Esophagus squamous epithelium (tissue), 5 donors: ENCODE measurements at regions not wholly inside any gene's neighbourhood (a gene's known extent, or its start where the extent isn't known, plus 50 kb on each side); places are given as distances from the start of the nearest gene placed in this dataset.

Experiments
- DNase-seq: peaks from one replicate; lab custom pipeline; 2025; lab: John Stamatoyannopoulos, UW
- H3K27ac ChIP-seq, 4 donors: fragments of 200-600 bp; sonication (generic); one replicate each; pipeline ENCODE4 v1.5.1; 2016 to 2019; ENCODE audit warnings: mild to moderate bottlenecking in 1 of 4
- H3K27me3 ChIP-seq, 4 donors: fragments of 200-600 bp; sonication (generic); 1 replicate in 3 of 4; 2 replicates in 1 of 4; pipeline versions ENCODE4 v1.5.1 to v1.6.0; 2017 to 2021; ENCODE audit warnings: antibody characterized with exemption in 1 of 4
- H3K36me3 ChIP-seq, 3 donors: fragments of 200-600 bp; sonication (generic); one replicate each; pipeline ENCODE4 v1.5.1; 2016 to 2019
- H3K4me1 ChIP-seq, 3 donors: fragments of 200-600 bp; sonication (generic); one replicate each; pipeline ENCODE4 v1.5.1; 2017 to 2019
- H3K4me3 ChIP-seq, 4 donors: fragments of 200-600 bp; sonication (generic); 1 replicate in 3 of 4; 2 replicates in 1 of 4; pipeline ENCODE4 v1.5.1; 2016 to 2019; ENCODE audit warnings: mild to moderate bottlenecking in 2 of 4, moderate library complexity in 1 of 4
- H3K9me3 ChIP-seq, 3 donors: fragments of 200-600 bp; sonication (generic); one replicate each; pipeline ENCODE4 v1.5.1; 2016 to 2019
- POLR2A ChIP-seq, 4 donors: fragments of 450-650 bp; IDR thresholded peaks; one replicate each; pipeline ENCODE4 v1.6.1; 2017; ENCODE audit warnings: antibody characterized with exemption in 4 of 4, mild to moderate bottlenecking in 4 of 4, moderate library complexity in 3 of 4
- WGBS, 2 donors: methylation state at CpG; one replicate each; pipeline ENCODE4 v1.1.5; 2018; 5-methylcytosine and 5-hydroxymethylcytosine counted together
- intact Hi-C: fragments of 100-400 bp; cut with DNase I; formaldehyde crosslinking; loops from one replicate; pipeline ENCODE4 v1.15.0; 2022
- TF ChIP-seq, protein P1 (sequence below), 6 experiments: fragments of 450-650 bp in 4 of 6; fragments of 200-600 bp in 2 of 6; sonication (generic) in 2 of 6; IDR thresholded peaks; one replicate each; pipeline ENCODE4 v1.5.1; 2016 to 2019; ENCODE audit warnings: antibody characterized with exemption in 6 of 6, mild to moderate bottlenecking in 4 of 6, moderate library complexity in 4 of 6
- donor health status: DM: yes; HTN: yes; CAD: no.

DNA sequence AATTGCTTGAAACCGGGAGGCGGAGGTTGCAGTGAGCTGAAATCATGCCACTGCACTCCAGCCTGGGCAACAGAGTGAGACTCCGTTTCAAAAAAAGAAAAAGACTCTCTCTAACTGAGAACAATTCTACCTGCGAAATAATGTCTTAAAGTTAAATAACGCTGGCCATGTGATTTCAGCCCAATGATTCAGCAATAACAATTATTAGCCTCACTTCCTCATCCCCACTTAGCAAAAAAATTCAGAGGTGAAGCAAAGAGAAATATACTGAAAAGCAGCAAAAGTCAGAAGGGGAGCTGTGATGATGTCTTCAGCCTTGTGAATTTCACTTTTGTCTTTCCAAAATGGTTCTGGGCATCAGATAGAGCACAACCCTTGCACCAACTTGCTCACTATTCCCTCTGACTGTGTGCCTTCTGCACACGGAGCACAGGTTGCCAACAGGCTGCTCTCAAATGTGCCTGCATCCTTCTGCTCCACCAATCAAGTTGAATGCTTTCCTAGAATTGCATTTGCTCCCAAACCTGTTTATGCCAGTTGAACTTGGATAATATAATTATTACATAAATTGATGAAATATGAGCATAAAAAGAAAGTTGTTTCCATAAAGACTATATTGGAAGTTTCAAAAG, 79.8 kb upstream of the IPO9 start:
- intact Hi-C loops = no loop called here
- Histone ChIP-seq H3K9me3 (no peaks in the 10 kb centered on the region), H3K27me3 (no peaks in the 10 kb centered on the region), H3K4me1 (peaks cover 0 to 92% (median 35%) of the 10 kb centered on the region in 3 donors), H3K36me3 (peaks cover 0 to 5% (median 0%) of the 10 kb centered on the region in 3 donors), H3K4me3 (no peak overlapping the region), H3K27ac (no peak overlapping the region)
- 71 to 79% methylated on average over 5 to 6 of the region's 6 CpGs for WGBS, 2 donors
- TF ChIP-seq POLR2A (IDR thresholded peaks at IDR 0.05) = no peak
- TF ChIP-seq, protein P1, sequence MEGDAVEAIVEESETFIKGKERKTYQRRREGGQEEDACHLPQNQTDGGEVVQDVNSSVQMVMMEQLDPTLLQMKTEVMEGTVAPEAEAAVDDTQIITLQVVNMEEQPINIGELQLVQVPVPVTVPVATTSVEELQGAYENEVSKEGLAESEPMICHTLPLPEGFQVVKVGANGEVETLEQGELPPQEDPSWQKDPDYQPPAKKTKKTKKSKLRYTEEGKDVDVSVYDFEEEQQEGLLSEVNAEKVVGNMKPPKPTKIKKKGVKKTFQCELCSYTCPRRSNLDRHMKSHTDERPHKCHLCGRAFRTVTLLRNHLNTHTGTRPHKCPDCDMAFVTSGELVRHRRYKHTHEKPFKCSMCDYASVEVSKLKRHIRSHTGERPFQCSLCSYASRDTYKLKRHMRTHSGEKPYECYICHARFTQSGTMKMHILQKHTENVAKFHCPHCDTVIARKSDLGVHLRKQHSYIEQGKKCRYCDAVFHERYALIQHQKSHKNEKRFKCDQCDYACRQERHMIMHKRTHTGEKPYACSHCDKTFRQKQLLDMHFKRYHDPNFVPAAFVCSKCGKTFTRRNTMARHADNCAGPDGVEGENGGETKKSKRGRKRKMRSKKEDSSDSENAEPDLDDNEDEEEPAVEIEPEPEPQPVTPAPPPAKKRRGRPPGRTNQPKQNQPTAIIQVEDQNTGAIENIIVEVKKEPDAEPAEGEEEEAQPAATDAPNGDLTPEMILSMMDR (IDR thresholded peaks at IDR 0.05) = no peak
- DNase-seq = no peak

DNA sequence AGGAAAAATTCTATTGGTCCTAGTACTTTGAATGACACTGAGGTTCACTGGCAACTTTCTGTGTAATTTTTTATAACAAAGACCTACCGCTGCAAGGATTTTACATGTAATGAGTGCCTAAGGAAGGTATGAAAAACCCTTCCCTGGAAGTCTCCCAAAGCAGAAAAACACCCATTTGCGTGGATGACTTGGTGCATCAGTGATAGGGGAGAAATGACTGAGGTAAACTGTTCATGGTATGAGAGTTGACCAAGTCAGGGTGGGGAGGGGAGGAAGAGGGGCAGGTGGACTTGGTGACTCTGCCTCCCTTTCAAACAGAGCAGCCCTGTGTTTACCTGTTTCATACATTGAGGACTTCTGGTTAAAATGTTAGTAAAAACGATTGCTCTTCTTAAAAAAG, 78.8 kb upstream of the IPO9 start:
- no peak overlapping the region for H3K4me3 ChIP-seq

DNA sequence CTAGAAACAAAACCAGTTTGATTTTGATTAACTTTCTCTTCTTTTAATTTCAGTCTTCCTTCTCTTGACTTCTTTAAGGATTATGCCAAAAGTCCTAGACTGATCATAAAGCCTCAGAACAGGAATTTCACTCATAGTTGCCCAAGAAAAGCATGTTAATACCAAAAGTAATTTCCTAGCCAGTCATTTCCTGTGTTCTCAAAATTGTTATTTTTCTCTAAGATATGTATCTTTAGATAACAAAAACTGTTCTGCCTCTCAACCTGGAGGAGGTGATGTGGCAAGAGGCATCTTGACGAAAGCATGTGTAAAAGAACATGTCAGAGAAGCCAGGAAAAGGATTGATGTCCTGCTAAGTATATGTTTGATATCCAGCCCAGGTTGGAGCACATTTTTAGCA, 78.0 kb upstream of the IPO9 start:
- WGBS, 2 donors = 32 to 35% methylated on average over 1 of the region's 1 CpG
- Histone ChIP-seq H3K9me3 (no peaks in the 10 kb centered on the region), H3K27me3 (no peaks in the 10 kb centered on the region), H3K36me3 (no peaks in the 10 kb centered on the region), H3K4me3 (no peak overlapping the region), H3K27ac (peak overlapping the region in 2 of 4 donors; percentile 12 to 31), H3K4me1 (peaks cover 0 to 80% (median 31%) of the 10 kb centered on the region in 3 donors)
- no peak for DNase-seq
- TF ChIP-seq POLR2A (IDR thresholded peaks at IDR 0.05) = no peak
- TF ChIP-seq, protein P1 (IDR thresholded peaks at IDR 0.05) = no peak
- intact Hi-C loops = no loop called here

More for the DNA sequence above, 78.8 kb upstream of the IPO9 start:
- Histone ChIP-seq H3K27ac (peak overlapping the region in 2 of 4 donors; percentile 23 to 31), H3K27me3 (no peaks in the 10 kb centered on the region), H3K36me3 (no peaks in the 10 kb centered on the region), H3K4me1 (peaks cover 0 to 88% (median 31%) of the 10 kb centered on the region in 3 donors), H3K9me3 (no peaks in the 10 kb centered on the region)
- DNase-seq = no peak
- WGBS, 2 donors = 33 to 36% methylated on average over 3 of the region's 3 CpGs
- no peak for TF ChIP-seq POLR2A (IDR thresholded peaks at IDR 0.05)
- TF ChIP-seq, protein P1 (IDR thresholded peaks at IDR 0.05) = no peak
- intact Hi-C loops = no loop called here

DNA sequence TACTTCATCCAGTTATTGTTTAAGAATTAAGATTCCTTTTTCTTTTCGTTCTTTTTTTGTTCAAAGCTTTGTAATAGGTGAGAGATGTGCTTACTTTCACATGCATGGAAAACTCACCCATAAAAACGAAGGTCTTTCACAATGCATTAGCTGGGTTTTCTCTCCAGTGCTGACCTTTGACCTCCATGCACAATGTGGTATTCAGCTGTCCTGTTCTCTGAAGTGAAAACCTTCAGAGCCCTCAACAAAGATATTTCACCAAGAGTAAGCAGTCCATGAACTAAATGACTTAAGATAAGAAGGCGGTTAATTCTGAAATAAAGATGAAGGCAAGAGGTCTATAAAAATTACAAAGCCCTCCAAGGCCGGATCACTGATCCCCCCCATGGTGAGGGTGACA, 77.1 kb upstream of the IPO9 start:
- TF ChIP-seq, protein P1 (IDR thresholded peaks at IDR 0.05) = no peak
- TF ChIP-seq POLR2A (IDR thresholded peaks at IDR 0.05) = no peak
- H3K9me3 ChIP-seq = no peaks in the 10 kb centered on the region
- H3K36me3 ChIP-seq = no peaks in the 10 kb centered on the region
- WGBS, 2 donors = 56 to 64% methylated on average over 4 of the region's 4 CpGs
- no peak for DNase-seq
- no peaks in the 10 kb centered on the region for H3K27me3 ChIP-seq
- peaks cover 0 to 77% (median 31%) of the 10 kb centered on the region in 3 donors for H3K4me1 ChIP-seq
- intact Hi-C loops = no loop called here
- no peak overlapping the region for H3K4me3 ChIP-seq
- H3K27ac ChIP-seq = no peak overlapping the region

DNA sequence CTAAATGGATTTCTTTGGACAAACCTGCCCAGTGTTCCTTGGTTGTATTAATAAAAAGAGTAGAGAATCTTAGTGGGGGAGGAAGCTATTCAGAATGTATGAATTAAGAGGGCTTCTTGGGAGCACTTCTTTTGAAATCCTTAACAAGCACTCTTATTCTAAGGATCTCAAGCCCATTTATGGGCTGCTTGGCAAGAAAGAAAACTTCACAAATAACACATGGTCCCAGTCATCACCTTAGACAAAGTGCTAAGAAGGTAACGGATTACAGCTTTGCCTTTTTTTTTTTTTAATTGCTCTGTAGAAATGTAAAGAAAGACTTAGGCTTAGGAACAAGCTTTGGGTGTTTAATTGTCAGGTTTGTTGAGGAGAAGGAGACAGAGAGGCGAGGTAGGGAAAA, 76.6 kb upstream of the IPO9 start:
- H3K27ac ChIP-seq = no peak overlapping the region

More for the DNA sequence above, 76.6 kb upstream of the IPO9 start:
- Histone ChIP-seq H3K4me3 (no peak overlapping the region), H3K36me3 (no peaks in the 10 kb centered on the region), H3K27me3 (no peaks in the 10 kb centered on the region), H3K4me1 (peaks cover 0 to 72% (median 31%) of the 10 kb centered on the region in 3 donors), H3K9me3 (no peaks in the 10 kb centered on the region)
- intact Hi-C loops = no loop called here
- DNase-seq = no peak
- TF ChIP-seq, protein P1 (IDR thresholded peaks at IDR 0.05) = no peak
- no peak for TF ChIP-seq POLR2A (IDR thresholded peaks at IDR 0.05)
- 67 to 88% methylated on average over 2 of the region's 2 CpGs for WGBS, 2 donors
